ENCODE measurements at regions not wholly inside any gene's neighbourhood (a gene's known extent, or its start where the extent isn't known, plus 50 kb on each side); places are given as distances from the start of the nearest gene placed in this dataset.

- H3K23ac ChIP-seq (ENCODE audit: low read depth, low read length, poor library complexity) = no peak overlapping the region
- no peak overlapping the region for H3K14ac ChIP-seq (ENCODE audit: low read length)
- H4K91ac ChIP-seq (ENCODE audit: low read depth, low read length, poor library complexity) = no peak overlapping the region
- H4K8ac ChIP-seq (ENCODE audit: low read depth, low read length) = no peak overlapping the region
- no peak overlapping the region for H2BK15ac ChIP-seq (ENCODE audit: low read length)
- no peak overlapping the region for H3K4me2 ChIP-seq (ENCODE audit: insufficient read depth, low read length, poor library complexity, severe bottlenecking)
- no peak overlapping the region for H2BK12ac ChIP-seq (ENCODE audit: low read length)
- H3K79me1 ChIP-seq (ENCODE audit: low read depth, low read length) = no peaks in the 10 kb centered on the region
- H3K18ac ChIP-seq (ENCODE audit: low read length) = no peak overlapping the region
- no peak overlapping the region for H3K4ac ChIP-seq (ENCODE audit: low read length)
- peaks cover 2 to 11% of the 10 kb centered on the region in 2 donors for H3K4me1 ChIP-seq (ENCODE audit: control insufficient read depth in 2 of 2, insufficient read depth in 1 of 2, low read depth in 1 of 2, low read length in 2 of 2)
- H3K27ac ChIP-seq (replicated peaks; ENCODE audit: low read length) = no peak overlapping the region
- no peak overlapping the region for H3K4me3 ChIP-seq (ENCODE audit: low read length in 2 of 2)
- H3K9me3 ChIP-seq (replicated peaks in 1 of 2; ENCODE audit: control insufficient read depth in 2 of 2, insufficient read depth in 1 of 2, low read depth in 1 of 2, low read length in 2 of 2) = no peaks in the 10 kb centered on the region
- no peak overlapping the region for H2AK5ac ChIP-seq (ENCODE audit: low read depth, low read length)
- no peak overlapping the region for H2AFZ ChIP-seq (ENCODE audit: low read length)
- no peak overlapping the region for H2BK5ac ChIP-seq (ENCODE audit: low read length)
- no peaks in the 10 kb centered on the region for H3K27me3 ChIP-seq (ENCODE audit: control insufficient read depth in 3 of 3, insufficient read depth in 3 of 3, low read depth in 1 of 3, low read length in 3 of 3)
- no peak overlapping the region for H3K9ac ChIP-seq (ENCODE audit: low read depth, low read length, poor library complexity)
- H3K36me3 ChIP-seq (replicated peaks in 1 of 2; ENCODE audit: control insufficient read depth in 2 of 2, insufficient read depth in 2 of 2, low read length in 2 of 2) = no peaks in the 10 kb centered on the region
- WGBS, 2 donors (ENCODE audit: extremely low coverage in 2 of 2, insufficient read length in 2 of 2, insufficient replicate concordance in 1 of 2) = no CpG with 5 or more reads among the region's 4 CpGs
- DNase-seq (ENCODE audit: low spot score) = no peak
- no peak overlapping the region for H2BK120ac ChIP-seq (ENCODE audit: low read depth, low read length)
These were observed 654.9 kb upstream of the CELF2 start for GRCh38 chr10:10362800-10363199.

GRCh38 chr10:10363217-10363616 lies 654.5 kb upstream of the CELF2 start:
- Histone ChIP-seq H2BK5ac (ENCODE audit: low read length) (no peak overlapping the region), H3K79me1 (ENCODE audit: low read depth, low read length) (no peaks in the 10 kb centered on the region), H3K36me3 (replicated peaks in 1 of 2; ENCODE audit: control insufficient read depth in 2 of 2, insufficient read depth in 2 of 2, low read length in 2 of 2) (no peaks in the 10 kb centered on the region), H3K27ac (replicated peaks; ENCODE audit: low read length) (no peak overlapping the region), H3K9me3 (replicated peaks in 1 of 2; ENCODE audit: control insufficient read depth in 2 of 2, insufficient read depth in 1 of 2, low read depth in 1 of 2, low read length in 2 of 2) (no peaks in the 10 kb centered on the region), H2AFZ (ENCODE audit: low read length) (no peak overlapping the region), H2BK120ac (ENCODE audit: low read depth, low read length) (no peak overlapping the region), H3K14ac (ENCODE audit: low read length) (no peak overlapping the region), H2AK5ac (ENCODE audit: low read depth, low read length) (no peak overlapping the region), H4K8ac (ENCODE audit: low read depth, low read length) (no peak overlapping the region), H2BK12ac (ENCODE audit: low read length) (no peak overlapping the region), H3K23ac (ENCODE audit: low read depth, low read length, poor library complexity) (no peak overlapping the region), H3K4me2 (ENCODE audit: insufficient read depth, low read length, poor library complexity, severe bottlenecking) (no peak overlapping the region), H3K27me3 (ENCODE audit: control insufficient read depth in 3 of 3, insufficient read depth in 3 of 3, low read depth in 1 of 3, low read length in 3 of 3) (no peaks in the 10 kb centered on the region), H3K9ac (ENCODE audit: low read depth, low read length, poor library complexity) (no peak overlapping the region), H4K91ac (ENCODE audit: low read depth, low read length, poor library complexity) (no peak overlapping the region), H2BK15ac (ENCODE audit: low read length) (no peak overlapping the region), H3K4me1 (ENCODE audit: control insufficient read depth in 2 of 2, insufficient read depth in 1 of 2, low read depth in 1 of 2, low read length in 2 of 2) (peaks cover 2 to 11% of the 10 kb centered on the region in 2 donors), H3K4me3 (ENCODE audit: low read length in 2 of 2) (no peak overlapping the region), H3K4ac (ENCODE audit: low read length) (no peak overlapping the region), H3K18ac (ENCODE audit: low read length) (no peak overlapping the region)
- no CpG with 5 or more reads among the region's 6 CpGs for WGBS, 2 donors (ENCODE audit: extremely low coverage in 2 of 2, insufficient read length in 2 of 2, insufficient replicate concordance in 1 of 2)
- DNase-seq (ENCODE audit: low spot score) = no peak

GRCh38 chr10:10364902-10365301 lies 652.8 kb upstream of the CELF2 start:
- Histone ChIP-seq H2AK5ac (ENCODE audit: low read depth, low read length) (no peak overlapping the region), H3K4ac (ENCODE audit: low read length) (no peak overlapping the region), H2BK12ac (ENCODE audit: low read length) (no peak overlapping the region), H4K8ac (ENCODE audit: low read depth, low read length) (no peak overlapping the region), H2BK120ac (ENCODE audit: low read depth, low read length) (no peak overlapping the region), H2BK5ac (ENCODE audit: low read length) (no peak overlapping the region), H3K79me1 (ENCODE audit: low read depth, low read length) (no peaks in the 10 kb centered on the region), H2AFZ (ENCODE audit: low read length) (no peak overlapping the region), H3K14ac (ENCODE audit: low read length) (no peak overlapping the region), H4K91ac (ENCODE audit: low read depth, low read length, poor library complexity) (no peak overlapping the region), H3K23ac (ENCODE audit: low read depth, low read length, poor library complexity) (no peak overlapping the region), H3K27ac (replicated peaks; ENCODE audit: low read length) (no peak overlapping the region), H3K27me3 (ENCODE audit: control insufficient read depth in 3 of 3, insufficient read depth in 3 of 3, low read depth in 1 of 3, low read length in 3 of 3) (no peaks in the 10 kb centered on the region), H3K4me2 (ENCODE audit: insufficient read depth, low read length, poor library complexity, severe bottlenecking) (no peak overlapping the region), H3K4me1 (ENCODE audit: control insufficient read depth in 2 of 2, insufficient read depth in 1 of 2, low read depth in 1 of 2, low read length in 2 of 2) (peaks cover 2 to 11% of the 10 kb centered on the region in 2 donors), H3K9me3 (replicated peaks in 1 of 2; ENCODE audit: control insufficient read depth in 2 of 2, insufficient read depth in 1 of 2, low read depth in 1 of 2, low read length in 2 of 2) (no peaks in the 10 kb centered on the region), H3K18ac (ENCODE audit: low read length) (no peak overlapping the region), H3K4me3 (ENCODE audit: low read length in 2 of 2) (no peak overlapping the region), H2BK15ac (ENCODE audit: low read length) (no peak overlapping the region), H3K36me3 (replicated peaks in 1 of 2; ENCODE audit: control insufficient read depth in 2 of 2, insufficient read depth in 2 of 2, low read length in 2 of 2) (no peaks in the 10 kb centered on the region), H3K9ac (ENCODE audit: low read depth, low read length, poor library complexity) (no peak overlapping the region)
- no CpG with 5 or more reads among the region's 2 CpGs for WGBS, 2 donors (ENCODE audit: extremely low coverage in 2 of 2, insufficient read length in 2 of 2, insufficient replicate concordance in 1 of 2)
- no peak for DNase-seq (ENCODE audit: low spot score)

GRCh38 chr10:10365676-10366075 lies 652.0 kb upstream of the CELF2 start:
- Histone ChIP-seq H3K4me1 (ENCODE audit: control insufficient read depth in 2 of 2, insufficient read depth in 1 of 2, low read depth in 1 of 2, low read length in 2 of 2) (peaks cover 2 to 11% of the 10 kb centered on the region in 2 donors), H3K9ac (ENCODE audit: low read depth, low read length, poor library complexity) (no peak overlapping the region), H2AFZ (ENCODE audit: low read length) (no peak overlapping the region), H2AK5ac (ENCODE audit: low read depth, low read length) (no peak overlapping the region), H3K27ac (replicated peaks; ENCODE audit: low read length) (no peak overlapping the region), H3K4me3 (ENCODE audit: low read length in 2 of 2) (no peak overlapping the region), H3K4me2 (ENCODE audit: insufficient read depth, low read length, poor library complexity, severe bottlenecking) (no peak overlapping the region), H3K23ac (ENCODE audit: low read depth, low read length, poor library complexity) (no peak overlapping the region), H2BK12ac (ENCODE audit: low read length) (no peak overlapping the region), H4K91ac (ENCODE audit: low read depth, low read length, poor library complexity) (no peak overlapping the region), H2BK120ac (ENCODE audit: low read depth, low read length) (no peak overlapping the region), H2BK15ac (ENCODE audit: low read length) (no peak overlapping the region), H3K9me3 (replicated peaks in 1 of 2; ENCODE audit: control insufficient read depth in 2 of 2, insufficient read depth in 1 of 2, low read depth in 1 of 2, low read length in 2 of 2) (no peaks in the 10 kb centered on the region), H3K79me1 (ENCODE audit: low read depth, low read length) (no peaks in the 10 kb centered on the region), H4K8ac (ENCODE audit: low read depth, low read length) (no peak overlapping the region), H3K18ac (ENCODE audit: low read length) (no peak overlapping the region), H3K27me3 (ENCODE audit: control insufficient read depth in 3 of 3, insufficient read depth in 3 of 3, low read depth in 1 of 3, low read length in 3 of 3) (no peaks in the 10 kb centered on the region), H2BK5ac (ENCODE audit: low read length) (no peak overlapping the region), H3K4ac (ENCODE audit: low read length) (no peak overlapping the region), H3K14ac (ENCODE audit: low read length) (no peak overlapping the region), H3K36me3 (replicated peaks in 1 of 2; ENCODE audit: control insufficient read depth in 2 of 2, insufficient read depth in 2 of 2, low read length in 2 of 2) (no peaks in the 10 kb centered on the region)
- no CpG with 5 or more reads among the region's 3 CpGs for WGBS, 2 donors (ENCODE audit: extremely low coverage in 2 of 2, insufficient read length in 2 of 2, insufficient replicate concordance in 1 of 2)
- DNase-seq (ENCODE audit: low spot score) = no peak

Measured in neuronal stem cell (in vitro differentiated cells).